HL-60 (cell line): ENCODE measurements at regions not wholly inside any gene's neighbourhood (a gene's known extent, or its start where the extent isn't known, plus 50 kb on each side); places are given as distances from the start of the nearest gene placed in this dataset.

Experiments
- DNase-seq, 2 experiments: peaks; one replicate each; pipeline ENCODE4 v3.0.0-alpha.2; 2010 to 2020; ENCODE audit warnings: low read depth in 1 of 2, low spot score in 1 of 2
- H3K27ac ChIP-seq: fragments of 250-450 bp; sonication (Bioruptor Pico); replicated peaks from 2 replicates; pipeline ENCODE4 v1.5.1; 2020; ENCODE audit warnings: mild to moderate bottlenecking, moderate library complexity
- H3K27me3 ChIP-seq: fragments of 250-450 bp; sonication (Bioruptor Pico); 2 replicates; pipeline ENCODE4 v1.5.1; 2021; ENCODE audit warnings: mild to moderate bottlenecking, moderate library complexity; ENCODE audit not compliant: insufficient read depth, poor library complexity, severe bottlenecking
- H3K4me3 ChIP-seq: replicated peaks from 2 replicates; pipeline ENCODE4 v1.5.1; 2011; ENCODE audit warnings: mild to moderate bottlenecking, control low read depth, low read length; ENCODE audit not compliant: insufficient read depth
- CTCF ChIP-seq: IDR thresholded peaks from one replicate; pipeline ENCODE4 v1.5.1; 2011; ENCODE audit warnings: low read length, control low read depth, inconsistent platforms; ENCODE audit not compliant: insufficient read depth
- GABPA ChIP-seq: IDR thresholded peaks from 2 replicates; pipeline ENCODE4 v1.6.1; 2012; ENCODE audit warnings: low read depth
- POLR2AphosphoS5 ChIP-seq: IDR thresholded peaks from 2 replicates; pipeline ENCODE4 v1.6.1; 2012; ENCODE audit warnings: low read depth
- REST ChIP-seq: IDR thresholded peaks from 2 replicates; pipeline ENCODE4 v1.6.1; 2012; ENCODE audit warnings: low read depth; ENCODE audit not compliant: insufficient replicate concordance
- SPI1 ChIP-seq: IDR thresholded peaks from 2 replicates; pipeline ENCODE4 v1.6.1; 2012; ENCODE audit warnings: low read depth, mild to moderate bottlenecking, borderline replicate concordance

DNA sequence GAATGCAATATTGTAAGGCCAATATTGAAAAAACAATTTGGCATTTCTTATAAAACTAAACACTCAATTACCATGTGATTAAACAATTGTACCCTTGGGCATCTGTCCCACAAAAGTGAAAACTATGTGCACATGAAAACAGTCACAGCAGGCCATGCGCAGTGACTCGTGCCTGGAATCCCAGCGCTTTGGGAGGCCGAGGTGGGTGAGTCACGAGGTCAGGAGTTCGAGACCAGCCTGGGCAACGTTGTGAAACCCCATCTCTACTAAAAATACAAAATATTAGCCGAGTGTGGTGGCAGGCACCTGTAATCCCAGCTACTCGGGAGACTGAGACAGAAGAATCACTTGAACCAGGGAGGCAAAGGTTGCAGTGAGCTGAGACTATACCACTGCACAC, 343.7 kb downstream of the DMRTA1 start:
- no peak for TF ChIP-seq CTCF
- no peak for TF ChIP-seq REST
- no peak for TF ChIP-seq POLR2AphosphoS5
- no peak for TF ChIP-seq SPI1
- TF ChIP-seq GABPA: no peak
- no peak for DNase-seq
- Histone ChIP-seq H3K4me3 (no peak overlapping the region), H3K27me3 (no peaks in the 10 kb centered on the region), H3K27ac (no peak overlapping the region)

DNA sequence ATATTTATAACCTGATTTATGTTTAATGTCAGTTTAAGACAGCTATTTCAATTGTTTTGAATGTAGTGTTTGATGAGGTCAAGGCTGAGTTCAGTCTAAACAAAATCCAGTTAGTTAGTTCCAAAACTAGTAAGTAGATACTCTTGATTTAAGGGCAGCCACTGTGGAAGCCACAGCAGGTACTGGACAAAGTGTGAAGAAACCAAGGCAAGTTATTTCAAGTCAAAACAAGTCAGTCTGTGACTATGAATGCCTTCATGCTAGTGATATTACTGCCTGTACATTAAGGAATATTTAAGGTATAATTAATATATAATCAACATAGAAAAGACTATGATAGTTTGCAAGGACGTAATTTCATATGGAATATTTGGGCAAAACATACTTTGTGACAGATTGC, 362.3 kb downstream of the DMRTA1 start:
- no peak for DNase-seq
- TF ChIP-seq REST (no peak), CTCF (no peak), POLR2AphosphoS5 (no peak), GABPA (no peak), SPI1 (no peak)

DNA sequence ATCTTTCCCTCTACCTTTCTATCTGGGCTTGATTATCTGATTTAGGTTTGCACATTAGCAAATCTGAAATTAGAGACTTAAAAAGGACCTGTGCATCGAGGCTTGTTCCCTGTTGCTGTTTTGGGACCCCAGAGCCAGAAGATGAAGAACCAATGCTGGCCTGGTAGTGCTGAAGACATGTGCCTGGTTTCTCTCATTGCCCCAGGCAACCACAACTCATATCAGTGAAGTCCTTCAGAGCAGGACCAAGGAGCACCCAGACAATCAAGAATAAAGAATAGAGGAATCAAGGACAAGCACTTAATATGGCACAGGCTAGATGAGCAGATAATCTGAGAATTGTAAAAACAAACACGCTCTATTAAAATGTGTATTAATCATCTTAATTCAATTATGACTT, 362.7 kb downstream of the DMRTA1 start:
- TF ChIP-seq CTCF: no peak
- TF ChIP-seq SPI1: no peak
- TF ChIP-seq REST: no peak
- no peak for TF ChIP-seq POLR2AphosphoS5
- TF ChIP-seq GABPA: no peak
- H3K27ac ChIP-seq: no peak overlapping the region
- DNase-seq: no peak
- H3K27me3 ChIP-seq: no peaks in the 10 kb centered on the region
- H3K4me3 ChIP-seq: no peak overlapping the region

More for the DNA sequence above, 362.3 kb downstream of the DMRTA1 start:
- H3K27ac ChIP-seq: no peak overlapping the region
- no peaks in the 10 kb centered on the region for H3K27me3 ChIP-seq
- no peak overlapping the region for H3K4me3 ChIP-seq
